ENCODE measurements at regions not wholly inside any gene's neighbourhood (a gene's known extent, or its start where the extent isn't known, plus 50 kb on each side); places are given as distances from the start of the nearest gene placed in this dataset.

DNA sequence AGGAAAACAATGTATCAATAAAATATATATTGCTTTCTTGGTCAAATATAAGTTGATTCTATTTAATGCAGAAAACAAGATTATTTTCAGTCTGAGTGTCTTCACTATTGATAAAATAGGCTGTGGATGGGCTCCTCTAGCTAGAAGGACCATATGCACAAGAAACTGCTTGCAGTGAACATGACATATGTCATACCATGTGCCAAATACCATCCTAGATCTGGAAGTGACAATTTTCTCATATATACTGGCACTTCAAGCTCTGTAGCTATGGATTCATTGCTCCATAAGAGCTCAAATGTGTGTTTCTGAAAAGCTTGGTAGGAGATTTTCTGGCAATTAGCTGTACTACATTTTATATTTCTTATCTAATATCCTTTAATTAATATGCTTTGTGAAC, 95.6 kb upstream of the CDH6 start:
- DNase-seq: no peak

DNA sequence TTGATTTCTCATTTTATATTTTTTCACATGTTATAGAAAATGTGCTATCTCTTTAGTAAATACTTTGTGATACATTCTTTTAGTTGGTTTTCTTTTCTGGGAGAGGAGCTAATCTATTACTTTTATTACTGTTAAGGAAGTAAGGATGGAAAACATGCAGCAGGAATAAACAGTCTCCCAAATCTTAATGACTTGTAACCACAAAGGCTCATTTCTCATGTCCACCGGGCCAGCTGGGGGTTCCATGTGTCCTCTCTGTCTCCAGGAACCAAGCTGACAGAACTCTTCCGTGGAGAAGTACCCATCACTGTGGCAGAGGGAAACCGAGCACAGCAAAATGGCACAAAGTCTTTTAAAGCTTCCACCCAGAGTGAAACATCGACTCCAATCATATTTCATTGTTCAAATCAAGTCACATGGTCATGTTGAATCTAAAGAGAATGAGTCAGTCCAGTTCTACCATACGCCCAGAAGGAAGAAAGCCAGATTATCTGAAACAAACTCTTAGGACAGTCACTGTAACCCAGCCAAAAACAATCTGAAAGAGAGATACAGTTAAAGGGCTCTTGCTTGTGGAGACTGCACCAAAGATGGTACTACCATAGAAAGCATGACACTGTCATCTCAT, 97.1 kb upstream of the CDH6 start:
- no peak for DNase-seq

DNA sequence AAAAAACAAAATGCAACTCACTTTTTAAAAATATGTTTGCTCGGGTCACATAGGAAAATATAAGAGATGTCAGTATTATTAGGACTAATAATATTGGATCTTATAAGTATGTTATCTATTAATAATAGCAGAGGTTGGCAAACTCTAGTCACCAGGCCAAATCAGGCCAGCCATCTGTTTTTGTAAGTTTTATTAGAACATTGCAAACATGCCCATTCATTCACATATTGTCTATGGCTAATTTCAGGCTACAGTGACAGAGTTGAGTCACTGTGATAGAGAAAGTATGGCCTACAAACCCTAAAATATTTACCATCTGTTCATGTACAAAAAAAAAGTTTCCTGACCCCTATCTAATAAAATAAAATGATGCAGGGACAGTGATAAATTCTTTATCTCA, 97.7 kb upstream of the CDH6 start:
- no peak for DNase-seq

DNA sequence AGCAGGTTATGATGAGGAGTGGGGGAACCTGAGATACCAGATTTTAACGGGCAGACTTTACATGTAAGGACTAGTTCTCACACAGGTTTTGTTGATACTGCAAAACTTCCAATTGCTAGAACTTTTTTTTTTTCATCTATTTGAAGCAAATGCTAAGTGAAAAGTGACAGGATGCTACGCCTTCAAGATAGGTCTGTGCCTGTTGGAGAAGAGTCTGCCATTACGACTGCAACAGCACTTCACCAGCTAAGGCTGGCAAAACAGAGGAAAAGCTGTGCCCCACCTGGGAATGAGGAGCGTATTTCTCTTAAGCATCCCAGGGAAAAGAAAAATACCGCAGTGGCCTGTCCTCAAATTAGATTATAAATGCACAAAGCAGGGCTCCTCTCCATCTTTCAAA, 102.0 kb upstream of the CDH6 start:
- DNase-seq: no peak

DNA sequence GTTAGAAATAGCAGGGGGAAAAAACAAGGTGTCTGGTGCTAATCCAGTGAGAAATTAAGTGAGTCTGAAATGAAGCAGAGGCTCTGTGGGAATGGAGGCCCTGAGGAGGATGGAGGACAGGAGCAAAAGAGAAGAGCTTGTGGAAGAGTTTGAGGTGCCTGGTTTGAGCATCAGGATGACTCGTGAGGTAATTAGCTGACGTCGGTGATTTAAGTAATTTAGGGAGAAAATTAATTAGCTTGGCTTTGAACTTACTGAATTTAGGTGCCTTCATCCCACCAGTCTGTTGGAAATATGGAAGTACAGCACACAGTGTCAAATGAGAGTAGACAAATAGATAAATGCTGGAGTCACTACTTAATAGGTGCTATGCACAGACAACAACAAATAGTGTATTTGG, 103.0 kb upstream of the CDH6 start:
- DNase-seq: no peak

DNA sequence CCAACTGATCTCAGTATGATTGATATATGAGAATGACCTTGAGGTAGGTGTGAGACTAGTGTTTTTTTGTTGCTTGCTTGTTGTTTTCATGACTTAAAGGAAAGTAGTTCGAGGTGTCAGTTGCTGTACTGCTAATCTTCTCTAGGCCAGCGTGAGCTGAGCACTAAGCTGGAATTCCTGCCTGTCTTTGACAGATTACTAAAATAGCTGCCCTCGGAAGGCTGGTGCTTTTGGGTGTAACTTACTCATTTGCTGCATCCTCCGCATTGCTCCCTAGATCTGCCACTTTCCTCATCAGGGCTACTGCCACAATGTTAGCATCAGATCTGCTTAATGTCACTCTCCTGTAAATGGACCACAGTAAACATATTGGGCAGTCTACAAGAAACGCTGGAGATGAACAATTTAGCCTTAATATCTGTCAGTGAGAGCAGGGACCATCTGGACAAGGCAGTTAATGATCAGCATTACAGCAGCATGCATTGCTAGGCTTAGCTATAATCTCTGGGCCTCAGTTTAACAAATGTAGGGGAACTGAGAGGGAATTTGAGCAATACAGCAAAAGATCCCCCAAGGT, 106.6 kb upstream of the CDH6 start:
- no peak for DNase-seq

DNA sequence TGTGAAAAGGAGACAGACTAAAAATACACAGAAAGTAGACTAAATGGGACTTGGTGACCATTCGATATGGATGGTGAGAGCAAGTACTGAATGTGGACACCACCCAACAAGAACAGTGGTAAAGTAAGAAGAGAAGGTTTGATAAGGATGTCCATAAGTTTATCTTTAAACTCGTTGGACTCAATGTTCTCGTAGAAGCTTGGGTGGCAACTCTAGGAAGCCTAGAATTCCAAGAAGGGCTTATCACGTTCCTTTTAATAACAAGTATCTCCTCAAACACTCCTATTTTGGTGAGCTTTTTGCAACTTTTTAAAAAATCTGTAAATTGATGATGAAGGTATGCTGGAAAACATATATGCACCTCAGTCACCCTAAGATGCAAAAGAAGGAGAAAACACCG, 108.6 kb upstream of the CDH6 start:
- DNase-seq: no peak

DNA sequence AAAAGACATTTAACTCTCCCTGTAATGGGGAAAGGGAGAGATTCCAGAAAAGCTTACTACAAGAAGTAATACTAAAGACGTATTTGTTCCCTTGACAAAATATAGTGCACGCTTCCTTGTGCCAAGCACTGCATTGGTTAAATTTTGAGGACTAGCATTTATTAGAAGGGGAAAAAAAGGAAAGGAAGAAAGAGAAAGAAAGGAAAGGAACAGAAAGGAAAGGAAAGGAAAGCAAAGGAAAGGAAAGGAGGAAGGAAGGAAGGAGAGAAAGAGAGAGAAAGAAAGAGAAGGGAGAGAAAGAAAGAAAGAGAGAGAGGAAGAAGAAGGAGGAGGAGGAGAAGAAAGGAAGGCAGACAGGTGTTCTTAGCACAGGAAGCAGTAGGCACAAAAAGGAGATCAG, 110.1 kb upstream of the CDH6 start:
- DNase-seq: no peak

DNA sequence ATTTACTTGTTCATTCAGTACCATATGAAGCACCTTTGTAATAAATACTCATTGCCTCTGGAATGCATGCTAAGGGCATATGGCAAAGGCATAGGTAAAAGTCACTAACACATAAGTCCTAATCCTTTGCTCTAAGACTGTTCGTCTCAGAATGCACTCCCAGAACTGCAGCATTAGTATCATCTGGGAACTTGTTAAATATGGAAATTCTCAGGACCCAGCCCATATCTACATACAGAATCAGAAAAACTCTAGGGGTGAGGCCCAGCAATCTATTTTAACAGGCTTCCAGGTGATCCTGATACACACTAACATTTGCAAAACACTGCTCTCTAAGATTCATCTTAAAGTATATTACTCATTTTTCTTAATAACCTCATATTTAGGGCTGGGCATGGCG, 113.8 kb upstream of the CDH6 start:
- no peak for DNase-seq

DNA sequence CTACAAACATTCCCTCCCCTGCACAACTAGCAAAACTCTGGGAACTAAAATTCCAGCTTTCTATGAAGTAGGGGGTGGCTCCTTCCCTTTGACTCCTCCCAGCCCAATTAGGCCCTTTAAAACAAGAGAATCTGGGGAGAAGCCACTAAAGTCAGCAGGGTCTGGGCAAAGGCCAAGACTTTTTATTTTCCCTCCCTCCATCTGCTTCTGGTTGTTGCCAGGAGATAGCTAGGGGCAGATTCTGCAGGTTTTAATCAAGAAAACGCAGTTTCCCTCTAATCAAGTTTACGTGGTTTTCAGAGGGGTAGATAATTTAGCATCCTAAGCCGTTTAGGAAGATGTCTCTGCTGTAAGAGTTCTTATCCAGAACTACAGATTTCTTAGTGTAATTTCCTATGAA, 114.5 kb upstream of the CDH6 start:
- no peak for DNase-seq

DNA sequence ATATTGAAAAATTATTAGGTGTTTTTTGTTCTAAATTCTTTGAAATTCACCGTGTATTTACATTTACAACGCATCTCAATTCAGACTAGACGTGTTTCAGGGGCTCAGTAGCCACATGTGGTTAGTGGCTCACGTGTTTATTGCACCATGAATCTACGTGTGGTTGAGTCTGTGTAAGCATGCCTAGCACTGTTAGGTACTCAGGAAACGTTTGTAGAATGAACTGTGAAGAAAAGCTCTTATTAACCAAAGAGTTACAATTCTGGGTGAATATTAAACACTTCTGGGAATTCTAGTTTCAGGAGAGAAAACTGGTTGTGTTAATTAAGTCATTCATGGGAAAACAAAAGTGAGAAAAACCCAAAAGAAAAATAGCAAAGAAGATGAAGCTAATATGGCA, 117.5 kb upstream of the CDH6 start:
- no peak for DNase-seq

DNA sequence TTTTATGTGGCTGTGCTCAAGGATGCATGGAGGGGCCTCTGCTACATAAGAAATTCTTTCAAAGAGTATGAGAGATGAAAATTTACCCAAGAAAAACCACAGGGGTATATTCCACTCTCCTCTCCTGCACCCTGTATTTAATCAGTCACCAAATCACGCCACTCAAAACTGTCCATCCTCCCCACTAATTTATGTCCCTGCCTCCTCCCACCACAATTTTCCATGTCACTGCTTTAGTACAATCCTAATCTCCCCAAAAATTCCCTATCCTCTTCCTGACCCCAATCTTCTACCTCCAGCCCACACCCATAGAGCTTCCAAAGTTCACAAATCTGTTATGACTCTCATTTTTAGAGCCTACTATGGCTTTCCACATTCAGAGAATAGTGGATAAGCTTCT, 125.2 kb upstream of the CDH6 start:
- DNase-seq: no peak

DNA sequence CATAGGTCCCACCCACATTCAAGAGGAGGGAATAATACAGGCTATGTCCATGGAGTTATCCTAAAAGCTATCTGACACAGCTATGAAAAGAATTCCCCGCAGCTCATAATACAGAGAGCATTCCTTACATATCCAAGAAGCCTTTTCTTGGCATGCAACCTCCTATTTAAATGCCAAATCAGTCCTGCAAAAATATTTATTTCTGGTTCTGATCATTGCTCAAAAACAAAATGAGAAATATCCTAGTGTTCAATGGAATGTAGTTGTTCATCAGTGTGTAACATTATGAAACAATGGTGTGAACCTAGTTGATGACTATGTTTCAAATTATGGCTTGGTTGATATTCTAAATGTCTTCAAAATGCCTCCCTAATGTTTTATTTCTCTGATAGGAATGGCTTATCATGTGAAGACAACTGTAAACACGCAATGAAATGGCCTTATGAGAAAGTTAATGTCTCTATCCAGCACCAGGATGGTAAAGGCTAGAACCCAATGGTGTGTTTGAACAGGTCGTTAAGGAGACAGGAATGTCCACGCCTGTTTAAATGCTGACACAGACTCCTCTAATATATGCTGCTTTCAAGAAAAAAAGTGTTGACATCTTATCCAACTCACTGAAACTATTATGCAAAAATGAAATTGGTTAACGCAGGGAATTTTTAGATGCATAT, 126.7 kb upstream of the CDH6 start:
- DNase-seq: no peak

DNA sequence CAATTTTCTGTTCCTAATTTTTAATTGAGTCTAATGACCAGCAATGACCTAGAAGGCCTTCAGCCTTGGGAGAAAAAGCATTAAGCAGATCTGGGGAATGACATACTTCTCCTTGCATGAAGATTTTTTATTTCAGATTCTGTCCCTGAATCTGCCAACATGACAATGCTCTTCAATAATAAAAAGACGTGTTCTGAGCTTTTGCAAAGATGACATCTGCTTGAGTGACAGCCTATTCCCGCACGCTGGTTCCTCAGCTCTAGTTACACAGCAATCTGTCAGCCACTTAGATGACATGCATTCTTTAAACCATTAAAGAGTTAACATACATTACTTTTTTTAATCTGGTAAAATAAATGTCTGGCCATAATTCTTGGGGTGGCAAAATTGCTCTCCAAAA, 129.3 kb upstream of the CDH6 start:
- no peak for DNase-seq

DNA sequence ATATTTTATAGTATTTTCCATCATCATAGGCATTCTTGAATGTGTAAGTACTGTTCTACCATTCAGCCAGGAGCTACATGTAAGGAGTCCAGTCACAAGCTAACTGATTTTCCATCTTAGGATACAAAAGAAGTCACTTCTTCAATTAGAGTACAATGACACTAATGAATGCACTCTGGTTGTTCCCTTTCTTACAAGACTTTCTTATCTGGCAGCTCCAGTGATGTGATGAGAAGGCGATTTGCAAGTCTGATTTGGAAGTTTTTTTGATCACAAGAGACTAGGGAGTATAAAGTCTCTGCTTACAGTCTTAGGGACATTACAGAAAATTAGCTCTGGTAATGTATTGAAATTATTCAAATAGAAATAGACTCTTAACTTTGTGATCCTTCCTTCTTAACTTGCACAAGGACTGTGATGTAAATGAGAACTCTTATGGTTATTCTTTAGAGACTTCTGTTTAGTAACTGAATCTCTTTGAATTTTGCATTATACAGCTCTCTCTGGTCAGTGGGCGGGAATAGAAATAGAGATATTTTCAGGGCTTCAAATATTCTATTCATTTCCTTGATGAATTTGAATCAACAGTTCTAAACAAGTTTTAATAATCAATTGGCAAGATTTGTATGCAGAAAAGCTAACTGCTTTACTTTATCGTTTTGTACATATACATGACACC, 130.4 kb upstream of the CDH6 start:
- no peak for DNase-seq

DNA sequence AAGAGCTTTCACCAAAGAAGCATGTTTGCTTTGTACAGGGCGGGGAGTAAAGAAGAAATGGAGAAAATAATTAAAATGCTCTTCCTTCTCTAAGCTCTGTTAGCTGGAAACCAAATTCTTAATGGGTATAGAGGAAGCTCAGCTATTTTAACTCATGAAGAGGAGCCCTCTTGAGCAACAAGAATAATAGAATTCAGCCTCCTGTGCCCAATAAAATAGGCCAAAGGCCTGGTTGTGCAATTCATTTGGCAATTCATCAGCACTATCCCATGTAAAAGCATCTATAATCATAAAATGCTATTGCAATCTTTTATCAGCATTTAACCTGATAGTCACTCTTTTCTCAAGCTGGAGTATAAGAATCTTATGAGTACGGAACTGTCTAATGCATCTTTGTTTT, 133.6 kb upstream of the CDH6 start:
- no peak for DNase-seq

DNA sequence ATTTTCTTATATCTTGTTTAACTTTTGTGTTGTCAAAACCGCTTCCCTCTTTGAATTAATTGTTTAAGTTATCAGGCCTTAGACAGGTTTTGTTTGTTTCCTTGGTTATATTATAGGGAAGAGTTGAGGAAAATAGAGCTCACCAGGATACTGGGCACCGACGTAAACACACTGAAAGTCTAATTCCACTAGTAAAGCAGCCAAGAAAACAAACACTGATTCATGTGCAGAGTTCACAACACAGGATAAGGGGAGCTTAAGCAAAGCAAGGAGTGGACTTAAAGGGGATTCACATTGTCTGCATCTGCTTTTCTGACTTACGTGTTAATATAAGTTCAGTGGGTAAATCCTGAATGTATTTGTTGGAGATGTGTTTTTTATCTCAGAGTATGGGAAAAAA, 139.0 kb upstream of the CDH6 start:
- no peak for DNase-seq

DNA sequence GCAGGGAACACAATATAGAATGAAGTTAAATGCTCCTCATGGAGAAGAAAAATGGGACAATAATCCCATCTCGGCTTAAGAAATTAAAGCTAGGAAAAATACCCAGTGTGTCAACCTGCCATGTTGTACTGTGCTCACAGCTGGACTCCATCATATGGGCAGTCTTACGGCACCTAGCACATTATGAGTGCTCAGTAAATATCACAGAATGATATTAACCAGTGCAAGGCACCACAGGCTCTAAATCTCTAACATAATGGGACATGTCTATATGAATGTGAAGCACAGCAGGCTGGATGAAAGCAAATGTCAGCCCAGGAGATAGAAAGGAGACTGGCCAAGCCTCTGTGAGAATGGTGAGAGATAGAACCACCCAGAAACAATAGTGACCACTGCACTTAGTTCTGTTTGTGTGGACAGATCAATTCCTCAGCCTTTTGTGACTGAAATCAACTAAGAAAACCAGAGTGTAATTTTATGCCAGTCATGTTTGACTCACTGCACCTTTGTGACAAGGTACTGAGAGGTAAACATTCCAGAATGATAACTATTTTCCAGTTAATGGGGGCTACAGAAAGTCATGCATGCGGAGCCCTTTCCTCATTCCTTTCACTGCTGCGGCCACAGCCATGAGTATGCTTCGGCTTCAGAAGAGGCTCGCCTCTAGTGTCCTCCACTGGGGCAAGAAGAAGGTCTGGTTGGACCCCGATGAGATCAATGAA, 140.4 kb upstream of the CDH6 start:
- no peak for DNase-seq

DNA sequence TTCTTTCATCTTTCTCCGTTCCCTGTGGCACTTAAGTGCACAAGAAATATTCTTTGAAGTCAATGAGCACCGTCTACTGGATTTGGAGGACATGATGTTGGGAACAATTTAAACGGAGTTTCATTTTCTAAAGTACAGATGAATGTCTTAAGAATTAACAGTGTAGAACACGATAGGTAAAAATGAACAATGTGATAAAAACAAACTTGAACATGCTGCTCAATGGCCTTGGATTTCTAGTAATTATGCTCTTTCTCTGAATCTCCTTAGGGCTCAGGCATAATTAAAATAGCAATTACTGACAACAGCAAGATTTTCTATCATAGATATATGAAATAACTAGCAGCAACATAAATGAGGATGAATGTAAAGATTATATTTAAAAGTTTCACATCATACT, 142.2 kb upstream of the CDH6 start:
- no peak for DNase-seq

DNA sequence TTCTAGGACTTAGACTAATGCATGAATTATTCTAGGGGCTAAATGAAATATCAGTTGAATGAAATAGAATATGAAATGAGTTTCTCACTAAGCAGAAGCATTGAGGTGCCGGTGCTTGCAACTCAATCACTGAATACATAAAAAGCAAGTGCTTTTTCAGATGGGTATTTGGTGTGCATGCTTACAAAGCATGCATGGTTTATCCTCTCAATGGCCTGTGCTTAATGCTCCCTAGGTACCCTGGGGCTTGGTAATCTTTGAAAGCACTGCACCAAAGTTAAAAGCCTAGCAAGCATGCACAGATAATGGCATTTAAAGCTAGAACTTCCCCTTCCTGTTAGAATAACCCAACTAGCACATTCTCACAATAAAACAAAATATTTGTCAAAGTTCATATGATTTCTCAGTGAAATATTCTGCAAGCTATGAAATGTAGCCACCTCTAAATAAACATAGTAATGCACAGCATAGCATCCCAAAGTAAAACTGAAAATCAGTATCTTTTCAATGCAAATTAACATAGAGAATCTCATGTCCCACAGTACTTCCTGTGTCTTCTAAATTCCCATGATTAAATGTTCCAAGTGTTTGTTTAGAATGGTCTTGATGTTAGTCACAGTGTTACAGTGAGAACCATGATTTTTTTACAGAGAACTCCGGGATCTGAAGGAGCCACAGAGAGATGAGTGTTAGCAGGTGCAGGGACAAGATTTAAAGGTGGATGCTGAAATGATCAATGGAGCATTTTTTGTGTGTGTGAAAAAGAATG, 143.4 kb upstream of the CDH6 start:
- DNase-seq: no peak

DNA sequence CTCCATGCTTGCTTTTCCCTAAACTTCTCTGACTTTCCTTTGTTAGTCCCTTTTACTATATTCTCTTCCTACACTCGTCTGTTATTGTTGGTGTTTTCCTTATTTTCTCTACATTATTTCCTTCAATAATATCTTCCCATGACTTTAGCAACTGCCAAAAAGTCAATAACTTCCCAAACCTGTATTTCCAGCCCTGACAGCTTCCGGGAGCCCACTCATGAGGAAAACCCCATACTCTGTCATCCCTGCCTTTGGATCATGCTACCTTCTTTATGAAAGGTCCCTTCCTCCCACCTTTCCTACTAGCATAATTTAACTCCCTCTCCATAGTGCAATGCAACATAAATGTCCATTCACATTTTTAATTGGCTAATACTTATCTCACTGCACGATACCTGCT, 144.0 kb upstream of the CDH6 start:
- DNase-seq: no peak

DNA sequence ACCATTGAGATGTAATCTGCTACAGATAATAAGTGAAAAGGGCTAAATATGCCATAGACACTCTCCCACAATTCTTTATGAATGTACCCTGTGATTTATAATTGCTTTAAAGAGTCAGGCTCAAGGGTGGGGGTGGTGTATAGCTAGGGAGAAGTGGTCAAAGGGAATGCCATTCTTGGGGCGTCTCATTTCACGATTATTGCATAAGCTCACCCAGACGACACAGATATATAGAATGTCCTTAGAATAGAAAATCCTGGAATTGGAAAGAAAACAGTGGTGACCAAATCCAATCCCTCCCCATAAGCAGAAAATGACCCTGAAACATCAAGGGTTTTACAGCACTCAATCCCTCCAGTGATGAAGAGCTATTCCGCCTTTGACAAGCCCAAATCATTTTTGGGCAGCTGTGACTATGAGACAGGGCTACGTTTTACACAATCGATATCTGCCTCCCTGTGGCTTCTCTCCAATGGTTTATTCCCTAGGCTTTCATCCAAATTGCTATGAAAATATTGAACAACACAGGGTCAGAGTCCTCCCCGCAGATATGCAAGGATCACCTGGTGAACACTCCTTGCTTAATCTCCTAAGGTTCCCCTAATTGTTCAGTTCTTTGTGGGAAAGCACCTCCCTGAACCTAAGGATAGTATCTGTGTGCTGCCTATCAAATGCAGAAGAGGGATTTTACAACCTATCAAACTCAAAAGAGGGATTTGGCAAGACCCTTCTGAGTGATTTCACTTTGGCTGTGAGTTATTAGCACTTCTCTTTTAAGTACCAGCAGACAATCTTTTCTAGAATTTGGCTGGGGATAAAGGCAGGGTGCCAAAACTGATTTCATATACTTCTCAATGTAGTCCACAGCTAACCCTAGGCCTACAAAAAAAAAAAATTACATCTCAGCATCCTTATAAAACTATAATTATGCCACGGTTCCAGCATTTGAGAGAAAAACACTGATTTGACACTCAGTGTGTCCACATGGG, 144.9 kb upstream of the CDH6 start:
- no peak for DNase-seq
